WTC11 (cell line): ENCODE measurements at regions not wholly inside any gene's neighbourhood (a gene's known extent, or its start where the extent isn't known, plus 50 kb on each side); places are given as distances from the start of the nearest gene placed in this dataset.

Experiments used
- ATAC-seq: fragments of 200-7000 bp; cut with Tn5 transposase; 2 replicates; pipeline ENCODE4 v1.10.0; 2021; ENCODE audit warnings: mild to moderate bottlenecking, moderate library complexity
- CTCF ChIA-PET: fragments of 300-600 bp; sonication (Branson Sonifier 250); formaldehyde crosslinking; loops from one replicate; lab custom pipeline; 2021; ENCODE audit warnings: antibody characterized with exemption; lab: Charles Lee
- POLR2A ChIA-PET: fragments of 350-600 bp; sonication (Branson Sonifier 250); formaldehyde crosslinking; loops from one replicate; lab custom pipeline; 2021; ENCODE audit warnings: antibody characterized with exemption; lab: Charles Lee
- DNase-seq: peaks from one replicate; pipeline ENCODE4 v3.0.0; 2021; ENCODE audit warnings: low spot score
- H3K27ac Mint-ChIP-seq: 2 replicates; pipeline ENCODE4 v1.8.0; 2021; ENCODE audit warnings: mixed read lengths
- H3K27me3 Mint-ChIP-seq: 2 replicates; pipeline ENCODE4 v1.8.0; 2021; ENCODE audit warnings: low read depth, mild to moderate bottlenecking, moderate library complexity, mixed read lengths
- H3K36me3 Mint-ChIP-seq: 2 replicates; pipeline ENCODE4 v1.8.0; 2021; ENCODE audit warnings: mixed read lengths
- H3K4me1 Mint-ChIP-seq: 2 replicates; pipeline ENCODE4 v1.8.0; 2022; ENCODE audit warnings: mixed read lengths
- H3K4me3 Mint-ChIP-seq: 2 replicates; pipeline ENCODE4 v1.8.0; 2021; ENCODE audit warnings: mild to moderate bottlenecking, moderate library complexity, mixed read lengths
- H3K9me3 Mint-ChIP-seq: 2 replicates; pipeline ENCODE4 v1.8.0; 2021; ENCODE audit warnings: mixed read lengths
- GRHL2 ChIP-seq: fragments of 250-450 bp; sonication (Bioruptor Pico); IDR thresholded peaks from 2 replicates; pipeline ENCODE4 v1.8.0; 2022; ENCODE audit warnings: mild to moderate bottlenecking, moderate library complexity; ENCODE audit not compliant: insufficient replicate concordance, severe bottlenecking
- NFYB ChIP-seq: sonication (generic); formaldehyde crosslinking; conservative IDR thresholded peaks from 2 replicates; pipeline ENCODE4 v1.8.0; 2022; ENCODE audit warnings: low read depth, missing genetic modification reagents
- RORB ChIP-seq: fragments of 250-450 bp; sonication (Bioruptor Pico); IDR thresholded peaks from 2 replicates; pipeline ENCODE4 v1.9.0; 2021; ENCODE audit warnings: mild to moderate bottlenecking
- ZNF232 ChIP-seq: sonication (generic); formaldehyde crosslinking; IDR thresholded peaks from 2 replicates; pipeline ENCODE4 v1.8.0; 2022; ENCODE audit warnings: mild to moderate bottlenecking, missing genetic modification reagents
- ZNF317 ChIP-seq: sonication (generic); formaldehyde crosslinking; IDR thresholded peaks from 2 replicates; pipeline ENCODE4 v1.8.1; 2023; ENCODE audit warnings: low read depth, mild to moderate bottlenecking, moderate library complexity, missing genetic modification reagents, borderline replicate concordance
- TF ChIP-seq, protein P1 (sequence below): fragments of 250-450 bp; sonication (Bioruptor Pico); IDR thresholded peaks from 2 replicates; pipeline ENCODE4 v1.9.0; 2021; ENCODE audit warnings: mild to moderate bottlenecking, borderline replicate concordance
- TF ChIP-seq, protein P2 (sequence below): sonication (generic); formaldehyde crosslinking; IDR thresholded peaks from 2 replicates; pipeline ENCODE4 v1.8.0; 2022; ENCODE audit warnings: mild to moderate bottlenecking, missing genetic modification reagents
- TF ChIP-seq, protein P3 (sequence below): sonication (generic); formaldehyde crosslinking; conservative IDR thresholded peaks from 2 replicates; pipeline ENCODE4 v1.8.1; 2023; ENCODE audit warnings: mild to moderate bottlenecking, low read depth, missing genetic modification reagents, moderate library complexity
- TF ChIP-seq, protein P4 (sequence below): sonication (generic); formaldehyde crosslinking; conservative IDR thresholded peaks from 2 replicates; pipeline ENCODE4 v1.8.1; 2022; ENCODE audit warnings: mild to moderate bottlenecking, missing genetic modification reagents
- TF ChIP-seq, protein P5 (sequence below): sonication (generic); formaldehyde crosslinking; IDR thresholded peaks from 2 replicates; pipeline ENCODE4 v1.8.0; 2023; ENCODE audit warnings: missing genetic modification reagents, mild to moderate bottlenecking, borderline replicate concordance
- TF ChIP-seq, protein P6 (sequence below): sonication (generic); formaldehyde crosslinking; IDR thresholded peaks from 2 replicates; pipeline ENCODE4 v1.8.1; 2022; ENCODE audit warnings: missing genetic modification reagents, borderline replicate concordance
- TF ChIP-seq, protein P7 (sequence below): fragments of 250-450 bp; sonication (Bioruptor Pico); IDR thresholded peaks from 2 replicates; pipeline ENCODE4 v1.9.0; 2021; ENCODE audit warnings: moderate library complexity, mild to moderate bottlenecking, inconsistent platforms, borderline replicate concordance
- TF ChIP-seq, protein P8 (sequence below): fragments of 250-450 bp; sonication (Bioruptor Pico); IDR thresholded peaks from 2 replicates; pipeline ENCODE4 v1.9.0; 2021; ENCODE audit warnings: mild to moderate bottlenecking

DNA sequence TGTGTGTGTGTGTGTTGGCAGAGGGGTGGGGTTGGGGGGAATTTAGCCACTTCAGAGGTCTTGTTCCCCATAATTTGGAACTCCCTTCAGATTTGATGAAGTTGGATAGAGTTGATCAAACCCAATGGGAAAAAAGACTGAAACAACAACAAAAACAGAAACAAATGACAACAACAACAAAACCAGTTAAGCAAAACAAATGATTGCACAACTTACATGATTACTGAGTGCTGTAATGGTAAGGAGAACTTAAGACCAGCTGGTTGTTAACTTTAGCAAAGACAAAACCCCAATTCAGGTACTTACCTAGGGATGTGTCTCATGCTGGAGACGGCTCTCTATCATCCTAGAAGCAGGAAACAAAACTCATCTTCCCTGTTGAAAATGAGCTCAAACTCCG is 107.8 kb upstream of the DDHD1 start (continued):
- TF ChIP-seq, protein P1, sequence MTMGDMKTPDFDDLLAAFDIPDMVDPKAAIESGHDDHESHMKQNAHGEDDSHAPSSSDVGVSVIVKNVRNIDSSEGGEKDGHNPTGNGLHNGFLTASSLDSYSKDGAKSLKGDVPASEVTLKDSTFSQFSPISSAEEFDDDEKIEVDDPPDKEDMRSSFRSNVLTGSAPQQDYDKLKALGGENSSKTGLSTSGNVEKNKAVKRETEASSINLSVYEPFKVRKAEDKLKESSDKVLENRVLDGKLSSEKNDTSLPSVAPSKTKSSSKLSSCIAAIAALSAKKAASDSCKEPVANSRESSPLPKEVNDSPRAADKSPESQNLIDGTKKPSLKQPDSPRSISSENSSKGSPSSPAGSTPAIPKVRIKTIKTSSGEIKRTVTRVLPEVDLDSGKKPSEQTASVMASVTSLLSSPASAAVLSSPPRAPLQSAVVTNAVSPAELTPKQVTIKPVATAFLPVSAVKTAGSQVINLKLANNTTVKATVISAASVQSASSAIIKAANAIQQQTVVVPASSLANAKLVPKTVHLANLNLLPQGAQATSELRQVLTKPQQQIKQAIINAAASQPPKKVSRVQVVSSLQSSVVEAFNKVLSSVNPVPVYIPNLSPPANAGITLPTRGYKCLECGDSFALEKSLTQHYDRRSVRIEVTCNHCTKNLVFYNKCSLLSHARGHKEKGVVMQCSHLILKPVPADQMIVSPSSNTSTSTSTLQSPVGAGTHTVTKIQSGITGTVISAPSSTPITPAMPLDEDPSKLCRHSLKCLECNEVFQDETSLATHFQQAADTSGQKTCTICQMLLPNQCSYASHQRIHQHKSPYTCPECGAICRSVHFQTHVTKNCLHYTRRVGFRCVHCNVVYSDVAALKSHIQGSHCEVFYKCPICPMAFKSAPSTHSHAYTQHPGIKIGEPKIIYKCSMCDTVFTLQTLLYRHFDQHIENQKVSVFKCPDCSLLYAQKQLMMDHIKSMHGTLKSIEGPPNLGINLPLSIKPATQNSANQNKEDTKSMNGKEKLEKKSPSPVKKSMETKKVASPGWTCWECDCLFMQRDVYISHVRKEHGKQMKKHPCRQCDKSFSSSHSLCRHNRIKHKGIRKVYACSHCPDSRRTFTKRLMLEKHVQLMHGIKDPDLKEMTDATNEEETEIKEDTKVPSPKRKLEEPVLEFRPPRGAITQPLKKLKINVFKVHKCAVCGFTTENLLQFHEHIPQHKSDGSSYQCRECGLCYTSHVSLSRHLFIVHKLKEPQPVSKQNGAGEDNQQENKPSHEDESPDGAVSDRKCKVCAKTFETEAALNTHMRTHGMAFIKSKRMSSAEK (CRISPR knock-in tag), result no peak
- TF ChIP-seq ZNF232 (CRISPR knock-in tag), result no peak
- TF ChIP-seq, protein P2, sequence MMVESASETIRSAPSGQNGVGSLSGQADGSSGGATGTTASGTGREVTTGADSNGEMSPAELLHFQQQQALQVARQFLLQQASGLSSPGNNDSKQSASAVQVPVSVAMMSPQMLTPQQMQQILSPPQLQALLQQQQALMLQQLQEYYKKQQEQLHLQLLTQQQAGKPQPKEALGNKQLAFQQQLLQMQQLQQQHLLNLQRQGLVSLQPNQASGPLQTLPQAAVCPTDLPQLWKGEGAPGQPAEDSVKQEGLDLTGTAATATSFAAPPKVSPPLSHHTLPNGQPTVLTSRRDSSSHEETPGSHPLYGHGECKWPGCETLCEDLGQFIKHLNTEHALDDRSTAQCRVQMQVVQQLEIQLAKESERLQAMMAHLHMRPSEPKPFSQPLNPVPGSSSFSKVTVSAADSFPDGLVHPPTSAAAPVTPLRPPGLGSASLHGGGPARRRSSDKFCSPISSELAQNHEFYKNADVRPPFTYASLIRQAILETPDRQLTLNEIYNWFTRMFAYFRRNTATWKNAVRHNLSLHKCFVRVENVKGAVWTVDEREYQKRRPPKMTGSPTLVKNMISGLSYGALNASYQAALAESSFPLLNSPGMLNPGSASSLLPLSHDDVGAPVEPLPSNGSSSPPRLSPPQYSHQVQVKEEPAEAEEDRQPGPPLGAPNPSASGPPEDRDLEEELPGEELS (CRISPR knock-in tag), result no peak
- TF ChIP-seq, protein P3, sequence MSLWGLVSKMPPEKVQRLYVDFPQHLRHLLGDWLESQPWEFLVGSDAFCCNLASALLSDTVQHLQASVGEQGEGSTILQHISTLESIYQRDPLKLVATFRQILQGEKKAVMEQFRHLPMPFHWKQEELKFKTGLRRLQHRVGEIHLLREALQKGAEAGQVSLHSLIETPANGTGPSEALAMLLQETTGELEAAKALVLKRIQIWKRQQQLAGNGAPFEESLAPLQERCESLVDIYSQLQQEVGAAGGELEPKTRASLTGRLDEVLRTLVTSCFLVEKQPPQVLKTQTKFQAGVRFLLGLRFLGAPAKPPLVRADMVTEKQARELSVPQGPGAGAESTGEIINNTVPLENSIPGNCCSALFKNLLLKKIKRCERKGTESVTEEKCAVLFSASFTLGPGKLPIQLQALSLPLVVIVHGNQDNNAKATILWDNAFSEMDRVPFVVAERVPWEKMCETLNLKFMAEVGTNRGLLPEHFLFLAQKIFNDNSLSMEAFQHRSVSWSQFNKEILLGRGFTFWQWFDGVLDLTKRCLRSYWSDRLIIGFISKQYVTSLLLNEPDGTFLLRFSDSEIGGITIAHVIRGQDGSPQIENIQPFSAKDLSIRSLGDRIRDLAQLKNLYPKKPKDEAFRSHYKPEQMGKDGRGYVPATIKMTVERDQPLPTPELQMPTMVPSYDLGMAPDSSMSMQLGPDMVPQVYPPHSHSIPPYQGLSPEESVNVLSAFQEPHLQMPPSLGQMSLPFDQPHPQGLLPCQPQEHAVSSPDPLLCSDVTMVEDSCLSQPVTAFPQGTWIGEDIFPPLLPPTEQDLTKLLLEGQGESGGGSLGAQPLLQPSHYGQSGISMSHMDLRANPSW (CRISPR knock-in tag), result no peak
- TF ChIP-seq, all 79 proteins: peak for 0

DNA sequence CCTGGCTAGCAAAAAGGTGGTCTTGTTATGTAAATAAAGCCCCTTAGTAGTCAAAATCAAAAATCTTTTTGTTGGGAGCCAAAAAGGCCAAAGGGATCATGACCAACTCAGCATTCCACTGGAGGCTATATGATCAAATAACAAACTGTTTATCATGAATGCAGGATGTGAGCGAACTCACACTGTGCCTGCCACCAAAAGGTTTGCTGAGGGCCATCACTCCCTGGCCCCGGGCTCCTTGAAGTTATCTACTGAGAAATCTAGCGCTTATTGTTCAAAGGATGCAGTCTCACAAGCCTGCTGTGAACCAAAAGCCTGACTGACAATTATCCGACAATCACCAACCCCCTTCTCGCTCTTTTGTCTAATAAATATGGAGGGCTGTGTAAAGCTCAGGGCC is 107.2 kb upstream of the DDHD1 start:
- Mint-ChIP-seq H3K27me3 (no peaks in the 10 kb centered on the region; the same call in 1 of the 2 replicates), H3K27ac (no peak overlapping the region), H3K4me3 (no peak overlapping the region), H3K36me3 (peaks cover 63% of the 10 kb centered on the region), H3K9me3 (peaks cover 73% of the 10 kb centered on the region), H3K4me1 (peaks cover 9% of the 10 kb centered on the region; the same call in 1 of the 2 replicates)
- ChIA-PET POLR2A (no interaction called here), CTCF (interaction anchor here (1.3 kb wide), 1 partner anchor 65 kb away, joined by 3 read pairs; no protein-coding TSS in a partner anchor)
- TF ChIP-seq RORB (CRISPR knock-in tag) (no peak), ZNF317 (CRISPR knock-in tag) (no peak), NFYB (CRISPR knock-in tag) (no peak), GRHL2 (CRISPR knock-in tag) (no peak)
- TF ChIP-seq, protein P4, sequence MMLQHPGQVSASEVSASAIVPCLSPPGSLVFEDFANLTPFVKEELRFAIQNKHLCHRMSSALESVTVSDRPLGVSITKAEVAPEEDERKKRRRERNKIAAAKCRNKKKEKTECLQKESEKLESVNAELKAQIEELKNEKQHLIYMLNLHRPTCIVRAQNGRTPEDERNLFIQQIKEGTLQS (CRISPR knock-in tag), result no peak
- TF ChIP-seq, protein P5, sequence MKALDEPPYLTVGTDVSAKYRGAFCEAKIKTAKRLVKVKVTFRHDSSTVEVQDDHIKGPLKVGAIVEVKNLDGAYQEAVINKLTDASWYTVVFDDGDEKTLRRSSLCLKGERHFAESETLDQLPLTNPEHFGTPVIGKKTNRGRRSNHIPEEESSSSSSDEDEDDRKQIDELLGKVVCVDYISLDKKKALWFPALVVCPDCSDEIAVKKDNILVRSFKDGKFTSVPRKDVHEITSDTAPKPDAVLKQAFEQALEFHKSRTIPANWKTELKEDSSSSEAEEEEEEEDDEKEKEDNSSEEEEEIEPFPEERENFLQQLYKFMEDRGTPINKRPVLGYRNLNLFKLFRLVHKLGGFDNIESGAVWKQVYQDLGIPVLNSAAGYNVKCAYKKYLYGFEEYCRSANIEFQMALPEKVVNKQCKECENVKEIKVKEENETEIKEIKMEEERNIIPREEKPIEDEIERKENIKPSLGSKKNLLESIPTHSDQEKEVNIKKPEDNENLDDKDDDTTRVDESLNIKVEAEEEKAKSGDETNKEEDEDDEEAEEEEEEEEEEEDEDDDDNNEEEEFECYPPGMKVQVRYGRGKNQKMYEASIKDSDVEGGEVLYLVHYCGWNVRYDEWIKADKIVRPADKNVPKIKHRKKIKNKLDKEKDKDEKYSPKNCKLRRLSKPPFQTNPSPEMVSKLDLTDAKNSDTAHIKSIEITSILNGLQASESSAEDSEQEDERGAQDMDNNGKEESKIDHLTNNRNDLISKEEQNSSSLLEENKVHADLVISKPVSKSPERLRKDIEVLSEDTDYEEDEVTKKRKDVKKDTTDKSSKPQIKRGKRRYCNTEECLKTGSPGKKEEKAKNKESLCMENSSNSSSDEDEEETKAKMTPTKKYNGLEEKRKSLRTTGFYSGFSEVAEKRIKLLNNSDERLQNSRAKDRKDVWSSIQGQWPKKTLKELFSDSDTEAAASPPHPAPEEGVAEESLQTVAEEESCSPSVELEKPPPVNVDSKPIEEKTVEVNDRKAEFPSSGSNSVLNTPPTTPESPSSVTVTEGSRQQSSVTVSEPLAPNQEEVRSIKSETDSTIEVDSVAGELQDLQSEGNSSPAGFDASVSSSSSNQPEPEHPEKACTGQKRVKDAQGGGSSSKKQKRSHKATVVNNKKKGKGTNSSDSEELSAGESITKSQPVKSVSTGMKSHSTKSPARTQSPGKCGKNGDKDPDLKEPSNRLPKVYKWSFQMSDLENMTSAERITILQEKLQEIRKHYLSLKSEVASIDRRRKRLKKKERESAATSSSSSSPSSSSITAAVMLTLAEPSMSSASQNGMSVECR, result no peak
- TF ChIP-seq, protein P6, sequence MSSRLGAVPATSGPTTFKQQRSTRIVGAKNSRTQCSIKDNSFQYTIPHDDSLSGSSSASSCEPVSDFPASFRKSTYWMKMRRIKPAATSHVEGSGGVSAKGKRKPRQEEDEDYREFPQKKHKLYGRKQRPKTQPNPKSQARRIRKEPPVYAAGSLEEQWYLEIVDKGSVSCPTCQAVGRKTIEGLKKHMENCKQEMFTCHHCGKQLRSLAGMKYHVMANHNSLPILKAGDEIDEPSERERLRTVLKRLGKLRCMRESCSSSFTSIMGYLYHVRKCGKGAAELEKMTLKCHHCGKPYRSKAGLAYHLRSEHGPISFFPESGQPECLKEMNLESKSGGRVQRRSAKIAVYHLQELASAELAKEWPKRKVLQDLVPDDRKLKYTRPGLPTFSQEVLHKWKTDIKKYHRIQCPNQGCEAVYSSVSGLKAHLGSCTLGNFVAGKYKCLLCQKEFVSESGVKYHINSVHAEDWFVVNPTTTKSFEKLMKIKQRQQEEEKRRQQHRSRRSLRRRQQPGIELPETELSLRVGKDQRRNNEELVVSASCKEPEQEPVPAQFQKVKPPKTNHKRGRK (CRISPR knock-in tag), result no peak
- TF ChIP-seq, protein P7, sequence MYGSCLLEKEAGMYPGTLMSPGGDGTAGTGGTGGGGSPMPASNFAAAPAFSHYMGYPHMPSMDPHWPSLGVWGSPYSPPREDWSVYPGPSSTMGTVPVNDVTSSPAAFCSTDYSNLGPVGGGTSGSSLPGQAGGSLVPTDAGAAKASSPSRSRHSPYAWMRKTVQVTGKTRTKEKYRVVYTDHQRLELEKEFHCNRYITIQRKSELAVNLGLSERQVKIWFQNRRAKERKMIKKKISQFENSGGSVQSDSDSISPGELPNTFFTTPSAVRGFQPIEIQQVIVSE (CRISPR knock-in tag), result no peak
- TF ChIP-seq, protein P8, sequence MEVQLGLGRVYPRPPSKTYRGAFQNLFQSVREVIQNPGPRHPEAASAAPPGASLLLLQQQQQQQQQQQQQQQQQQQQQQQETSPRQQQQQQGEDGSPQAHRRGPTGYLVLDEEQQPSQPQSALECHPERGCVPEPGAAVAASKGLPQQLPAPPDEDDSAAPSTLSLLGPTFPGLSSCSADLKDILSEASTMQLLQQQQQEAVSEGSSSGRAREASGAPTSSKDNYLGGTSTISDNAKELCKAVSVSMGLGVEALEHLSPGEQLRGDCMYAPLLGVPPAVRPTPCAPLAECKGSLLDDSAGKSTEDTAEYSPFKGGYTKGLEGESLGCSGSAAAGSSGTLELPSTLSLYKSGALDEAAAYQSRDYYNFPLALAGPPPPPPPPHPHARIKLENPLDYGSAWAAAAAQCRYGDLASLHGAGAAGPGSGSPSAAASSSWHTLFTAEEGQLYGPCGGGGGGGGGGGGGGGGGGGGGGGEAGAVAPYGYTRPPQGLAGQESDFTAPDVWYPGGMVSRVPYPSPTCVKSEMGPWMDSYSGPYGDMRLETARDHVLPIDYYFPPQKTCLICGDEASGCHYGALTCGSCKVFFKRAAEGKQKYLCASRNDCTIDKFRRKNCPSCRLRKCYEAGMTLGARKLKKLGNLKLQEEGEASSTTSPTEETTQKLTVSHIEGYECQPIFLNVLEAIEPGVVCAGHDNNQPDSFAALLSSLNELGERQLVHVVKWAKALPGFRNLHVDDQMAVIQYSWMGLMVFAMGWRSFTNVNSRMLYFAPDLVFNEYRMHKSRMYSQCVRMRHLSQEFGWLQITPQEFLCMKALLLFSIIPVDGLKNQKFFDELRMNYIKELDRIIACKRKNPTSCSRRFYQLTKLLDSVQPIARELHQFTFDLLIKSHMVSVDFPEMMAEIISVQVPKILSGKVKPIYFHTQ (CRISPR knock-in tag), result no peak
- ATAC-seq (no peak), DNase-seq (no peak)
